ENCODE measurements at regions not wholly inside any gene's neighbourhood (a gene's known extent, or its start where the extent isn't known, plus 50 kb on each side); places are given as distances from the start of the nearest gene placed in this dataset.
"Not testable (repeated sequence)": the region's sequence is repeated elsewhere in the genome, so short reads cannot be mapped to it uniquely, and the experiment has no call there.

DNA sequence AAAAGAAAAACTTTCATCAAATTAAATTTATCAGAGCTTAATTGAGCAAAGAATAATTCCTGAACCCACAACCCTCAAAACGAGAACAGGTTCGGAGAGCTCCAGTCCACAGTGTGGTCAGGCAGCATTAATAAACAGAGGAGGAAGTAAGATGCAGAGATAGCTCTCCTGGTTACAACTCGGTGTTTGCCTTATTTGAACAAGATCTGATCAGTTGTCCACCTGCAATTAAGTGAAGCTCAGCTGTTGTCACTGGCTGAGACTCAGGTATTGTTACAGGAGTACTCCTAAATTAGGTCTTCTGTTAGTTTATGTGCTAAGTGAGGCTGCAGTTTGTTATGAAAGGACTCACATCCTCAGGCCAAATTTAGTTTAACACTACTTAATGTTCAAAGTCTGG is 451.4 kb upstream of the PDE3A start:
- H3K4me3 ChIP-seq (ENCODE audit: low read depth in 2 of 2, low read length in 2 of 2), result no peak overlapping the region
- H3K27me3 ChIP-seq (ENCODE audit: control insufficient read depth, insufficient read depth, low read length), result no peaks in the 10 kb centered on the region
- H3K4me1 ChIP-seq (ENCODE audit: control insufficient read depth, insufficient read depth, low read length), result no peaks in the 10 kb centered on the region
- BruUV-seq (replicated peaks), result no TSS peak
- no peak for TF ChIP-seq TCF7L2 (IDR thresholded peaks at IDR 0.05; ENCODE audit: low read depth, low read length)
- TF ChIP-seq, protein P1, sequence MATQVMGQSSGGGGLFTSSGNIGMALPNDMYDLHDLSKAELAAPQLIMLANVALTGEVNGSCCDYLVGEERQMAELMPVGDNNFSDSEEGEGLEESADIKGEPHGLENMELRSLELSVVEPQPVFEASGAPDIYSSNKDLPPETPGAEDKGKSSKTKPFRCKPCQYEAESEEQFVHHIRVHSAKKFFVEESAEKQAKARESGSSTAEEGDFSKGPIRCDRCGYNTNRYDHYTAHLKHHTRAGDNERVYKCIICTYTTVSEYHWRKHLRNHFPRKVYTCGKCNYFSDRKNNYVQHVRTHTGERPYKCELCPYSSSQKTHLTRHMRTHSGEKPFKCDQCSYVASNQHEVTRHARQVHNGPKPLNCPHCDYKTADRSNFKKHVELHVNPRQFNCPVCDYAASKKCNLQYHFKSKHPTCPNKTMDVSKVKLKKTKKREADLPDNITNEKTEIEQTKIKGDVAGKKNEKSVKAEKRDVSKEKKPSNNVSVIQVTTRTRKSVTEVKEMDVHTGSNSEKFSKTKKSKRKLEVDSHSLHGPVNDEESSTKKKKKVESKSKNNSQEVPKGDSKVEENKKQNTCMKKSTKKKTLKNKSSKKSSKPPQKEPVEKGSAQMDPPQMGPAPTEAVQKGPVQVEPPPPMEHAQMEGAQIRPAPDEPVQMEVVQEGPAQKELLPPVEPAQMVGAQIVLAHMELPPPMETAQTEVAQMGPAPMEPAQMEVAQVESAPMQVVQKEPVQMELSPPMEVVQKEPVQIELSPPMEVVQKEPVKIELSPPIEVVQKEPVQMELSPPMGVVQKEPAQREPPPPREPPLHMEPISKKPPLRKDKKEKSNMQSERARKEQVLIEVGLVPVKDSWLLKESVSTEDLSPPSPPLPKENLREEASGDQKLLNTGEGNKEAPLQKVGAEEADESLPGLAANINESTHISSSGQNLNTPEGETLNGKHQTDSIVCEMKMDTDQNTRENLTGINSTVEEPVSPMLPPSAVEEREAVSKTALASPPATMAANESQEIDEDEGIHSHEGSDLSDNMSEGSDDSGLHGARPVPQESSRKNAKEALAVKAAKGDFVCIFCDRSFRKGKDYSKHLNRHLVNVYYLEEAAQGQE (IDR thresholded peaks at IDR 0.05; ENCODE audit: insufficient read depth in 1 of 2, low read depth in 2 of 2, low read length in 1 of 2), result no peak
- no peak for TF ChIP-seq POLR2AphosphoS5 (IDR thresholded peaks at IDR 0.05; ENCODE audit: low read depth, low read length)
- TF ChIP-seq, protein P2, sequence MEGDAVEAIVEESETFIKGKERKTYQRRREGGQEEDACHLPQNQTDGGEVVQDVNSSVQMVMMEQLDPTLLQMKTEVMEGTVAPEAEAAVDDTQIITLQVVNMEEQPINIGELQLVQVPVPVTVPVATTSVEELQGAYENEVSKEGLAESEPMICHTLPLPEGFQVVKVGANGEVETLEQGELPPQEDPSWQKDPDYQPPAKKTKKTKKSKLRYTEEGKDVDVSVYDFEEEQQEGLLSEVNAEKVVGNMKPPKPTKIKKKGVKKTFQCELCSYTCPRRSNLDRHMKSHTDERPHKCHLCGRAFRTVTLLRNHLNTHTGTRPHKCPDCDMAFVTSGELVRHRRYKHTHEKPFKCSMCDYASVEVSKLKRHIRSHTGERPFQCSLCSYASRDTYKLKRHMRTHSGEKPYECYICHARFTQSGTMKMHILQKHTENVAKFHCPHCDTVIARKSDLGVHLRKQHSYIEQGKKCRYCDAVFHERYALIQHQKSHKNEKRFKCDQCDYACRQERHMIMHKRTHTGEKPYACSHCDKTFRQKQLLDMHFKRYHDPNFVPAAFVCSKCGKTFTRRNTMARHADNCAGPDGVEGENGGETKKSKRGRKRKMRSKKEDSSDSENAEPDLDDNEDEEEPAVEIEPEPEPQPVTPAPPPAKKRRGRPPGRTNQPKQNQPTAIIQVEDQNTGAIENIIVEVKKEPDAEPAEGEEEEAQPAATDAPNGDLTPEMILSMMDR (IDR thresholded peaks at IDR 0.05), result no peak
- TF ChIP-seq SIN3A (IDR thresholded peaks at IDR 0.05; ENCODE audit: borderline replicate concordance, insufficient read depth, low read depth, low read length), result no peak
- POLR2A ChIA-PET, result no interaction called here
- CTCF ChIA-PET, result interaction anchor here (0.6 kb wide), 1 partner anchor 474 kb away, joined by 9 read pairs; no protein-coding TSS in a partner anchor
- DNase-seq (ENCODE audit: low read depth, low spot score), result no peak
- intact Hi-C loops (cut with micrococcal nuclease; ENCODE audit: unreplicated experiment) (no loop called here), in situ Hi-C loops (cut with HindIII; ENCODE audit: low pct_unique_long_range_greater_than_20kb, low sequenced_read_pairs) (no loop called here)
- no peak overlapping the region for H3K27ac ChIP-seq (ENCODE audit: low read length)
- no peaks in the 10 kb centered on the region for H3K9me3 ChIP-seq (ENCODE audit: control insufficient read depth, insufficient read depth, low read depth, low read length)
- no peak for ATAC-seq
- H3K36me3 ChIP-seq (ENCODE audit: control insufficient read depth, insufficient read depth, low read length), result no peaks in the 10 kb centered on the region

DNA sequence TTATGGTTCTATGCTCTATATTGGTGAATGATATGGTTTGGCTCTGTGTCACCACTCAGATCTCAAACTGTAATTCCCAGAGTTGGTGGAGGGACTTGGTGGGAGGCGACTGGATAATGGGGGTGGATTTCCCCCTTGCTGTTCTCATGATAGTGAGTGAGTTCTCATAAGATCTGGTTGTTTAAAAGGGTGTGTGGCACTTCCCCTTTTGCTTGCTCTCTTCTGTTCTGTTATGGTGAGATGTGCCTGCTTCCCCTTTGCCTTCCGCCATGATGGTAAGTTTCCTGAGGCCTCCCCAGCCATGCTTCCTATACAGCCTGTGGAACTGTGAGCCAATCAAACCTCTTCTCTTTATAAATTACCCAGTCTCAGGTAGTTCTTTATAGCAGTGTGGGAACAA is 446.6 kb upstream of the PDE3A start:
- H3K4me3 ChIP-seq (ENCODE audit: low read depth in 2 of 2, low read length in 2 of 2); DNase-seq (ENCODE audit: low read depth, low spot score); H3K36me3 ChIP-seq (ENCODE audit: control insufficient read depth, insufficient read depth, low read length); H3K4me1 ChIP-seq (ENCODE audit: control insufficient read depth, insufficient read depth, low read length); H3K27ac ChIP-seq (ENCODE audit: low read length); POLR2A ChIA-PET; intact Hi-C loops (cut with micrococcal nuclease; ENCODE audit: unreplicated experiment); ATAC-seq; H3K9me3 ChIP-seq (ENCODE audit: control insufficient read depth, insufficient read depth, low read depth, low read length); BruUV-seq (replicated peaks); in situ Hi-C loops (cut with HindIII; ENCODE audit: low pct_unique_long_range_greater_than_20kb, low sequenced_read_pairs); H3K27me3 ChIP-seq (ENCODE audit: control insufficient read depth, insufficient read depth, low read length); CTCF ChIA-PET: not testable (repeated sequence)

DNA sequence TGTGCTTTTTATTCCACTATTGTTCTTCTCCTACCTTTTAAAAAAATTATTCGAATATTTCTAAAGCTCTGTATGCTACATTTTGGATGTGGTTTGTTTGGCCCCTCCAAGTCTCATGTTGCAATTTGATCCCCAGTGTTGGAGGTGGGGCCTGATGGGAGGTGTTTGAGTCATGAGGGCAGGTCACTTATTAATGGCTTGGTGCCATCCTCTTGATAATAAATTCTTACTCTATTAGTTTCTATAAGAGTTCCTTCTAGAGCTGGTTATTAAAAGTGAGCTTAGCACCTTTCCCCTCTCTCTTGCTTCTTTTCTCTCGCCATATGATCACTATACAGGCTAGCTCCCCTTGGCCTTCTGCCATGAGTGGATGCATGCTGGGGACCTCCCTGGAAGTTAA is 445.6 kb upstream of the PDE3A start:
- TF ChIP-seq SIN3A (IDR thresholded peaks at IDR 0.05; ENCODE audit: borderline replicate concordance, insufficient read depth, low read depth, low read length) (no peak), POLR2AphosphoS5 (IDR thresholded peaks at IDR 0.05; ENCODE audit: low read depth, low read length) (no peak)
- POLR2A ChIA-PET, result no interaction called here
- intact Hi-C loops (cut with micrococcal nuclease; ENCODE audit: unreplicated experiment), result no loop called here
- Histone ChIP-seq H3K27me3 (ENCODE audit: control insufficient read depth, insufficient read depth, low read length) (no peaks in the 10 kb centered on the region), H3K27ac (ENCODE audit: low read length) (no peak overlapping the region), H3K36me3 (ENCODE audit: control insufficient read depth, insufficient read depth, low read length) (no peaks in the 10 kb centered on the region), H3K4me1 (ENCODE audit: control insufficient read depth, insufficient read depth, low read length) (no peaks in the 10 kb centered on the region), H3K9me3 (ENCODE audit: control insufficient read depth, insufficient read depth, low read depth, low read length) (no peaks in the 10 kb centered on the region), H3K4me3 (ENCODE audit: low read depth in 2 of 2, low read length in 2 of 2) (no peak overlapping the region)
- DNase-seq (ENCODE audit: low read depth, low spot score) (no peak), ATAC-seq (no peak)
- CTCF ChIA-PET, result no interaction called here
- no TSS peak for BruUV-seq (replicated peaks)
- in situ Hi-C loops (cut with HindIII; ENCODE audit: low pct_unique_long_range_greater_than_20kb, low sequenced_read_pairs), result no loop called here
